RPMI8226 (cell line): ENCODE measurements at regions not wholly inside any gene's neighbourhood (a gene's known extent, or its start where the extent isn't known, plus 50 kb on each side); places are given as distances from the start of the nearest gene placed in this dataset.

Source experiments
- DNase-seq: peaks from one replicate; pipeline ENCODE4 v3.0.0-alpha.2; 2015

DNA sequence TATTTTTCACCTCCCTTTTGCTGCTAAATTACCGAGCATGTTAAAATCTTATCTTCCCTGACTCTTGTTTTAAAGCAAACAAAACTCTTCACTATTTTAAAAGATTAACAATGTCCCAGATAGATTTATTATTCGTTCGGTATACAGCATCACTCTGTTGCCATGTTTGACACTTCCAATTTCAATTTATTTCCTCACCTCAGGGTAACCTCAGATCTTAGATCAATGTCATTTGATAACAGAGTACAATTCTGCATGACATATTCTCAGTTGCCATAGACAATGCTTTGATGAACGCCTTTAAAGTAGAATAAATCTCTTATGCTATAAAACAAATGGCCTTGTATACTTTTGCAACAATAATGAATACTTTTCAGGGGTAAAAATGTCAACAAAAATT, 1078.1 kb upstream of the IGFBP7 start:
- DNase-seq, result no peak

DNA sequence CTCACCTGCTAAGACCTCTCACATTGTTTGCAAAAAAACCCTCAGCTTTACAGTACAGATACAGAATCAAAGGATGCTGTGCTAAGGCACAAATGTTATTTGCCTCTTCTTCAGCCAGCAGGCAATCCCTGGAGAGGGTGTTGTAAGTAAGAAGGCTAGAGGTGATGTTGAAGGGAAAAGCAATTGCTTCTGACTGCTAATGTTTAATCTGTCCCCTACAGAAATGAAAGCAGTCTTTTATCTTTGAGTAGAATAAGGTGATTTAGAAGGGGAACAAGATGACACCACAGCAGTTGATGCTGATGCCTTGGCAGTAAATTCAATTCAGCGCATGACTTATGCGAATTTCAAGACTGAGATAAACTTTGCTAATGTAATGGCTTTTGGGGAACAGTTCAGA, 1064.8 kb upstream of the IGFBP7 start:
- no peak for DNase-seq

DNA sequence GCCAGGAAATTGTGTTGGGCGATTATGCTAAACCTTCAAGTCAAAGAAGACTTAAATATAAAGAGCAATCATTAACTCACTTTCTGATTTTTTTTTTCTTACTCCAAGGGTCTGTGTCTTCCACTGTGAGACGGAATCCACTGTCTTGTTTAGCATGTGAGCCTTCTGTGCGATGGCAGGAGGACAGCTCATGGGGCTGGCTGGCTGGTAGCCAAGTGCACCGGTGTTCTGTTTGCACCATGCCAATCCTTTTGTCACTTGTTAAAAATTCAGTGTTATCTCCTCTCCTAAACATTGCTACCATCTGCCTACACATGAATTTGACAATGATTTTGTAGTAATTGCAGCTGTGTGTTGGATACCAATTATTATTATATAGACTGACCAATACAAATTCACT, 1056.3 kb upstream of the IGFBP7 start:
- no peak for DNase-seq

DNA sequence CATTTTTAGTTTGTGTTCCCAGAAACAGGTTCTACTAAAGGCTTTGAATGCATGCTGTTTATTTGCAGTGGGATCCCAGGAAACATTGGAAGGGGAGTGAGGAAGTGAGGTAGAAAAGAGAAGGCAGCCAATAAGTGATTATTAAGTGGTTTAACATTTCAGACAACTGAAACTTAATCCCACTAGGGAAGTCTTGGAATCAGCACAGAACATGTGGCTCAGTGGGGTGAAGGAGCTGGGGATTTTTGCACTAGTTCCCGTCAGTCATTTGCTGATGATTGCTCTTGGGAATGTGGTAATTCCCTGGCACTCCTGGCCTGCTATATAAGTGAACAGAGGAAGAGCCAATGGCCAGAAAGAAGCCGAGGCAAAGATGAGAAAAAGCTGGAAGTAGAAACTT, 1053.0 kb upstream of the IGFBP7 start:
- DNase-seq, result no peak

DNA sequence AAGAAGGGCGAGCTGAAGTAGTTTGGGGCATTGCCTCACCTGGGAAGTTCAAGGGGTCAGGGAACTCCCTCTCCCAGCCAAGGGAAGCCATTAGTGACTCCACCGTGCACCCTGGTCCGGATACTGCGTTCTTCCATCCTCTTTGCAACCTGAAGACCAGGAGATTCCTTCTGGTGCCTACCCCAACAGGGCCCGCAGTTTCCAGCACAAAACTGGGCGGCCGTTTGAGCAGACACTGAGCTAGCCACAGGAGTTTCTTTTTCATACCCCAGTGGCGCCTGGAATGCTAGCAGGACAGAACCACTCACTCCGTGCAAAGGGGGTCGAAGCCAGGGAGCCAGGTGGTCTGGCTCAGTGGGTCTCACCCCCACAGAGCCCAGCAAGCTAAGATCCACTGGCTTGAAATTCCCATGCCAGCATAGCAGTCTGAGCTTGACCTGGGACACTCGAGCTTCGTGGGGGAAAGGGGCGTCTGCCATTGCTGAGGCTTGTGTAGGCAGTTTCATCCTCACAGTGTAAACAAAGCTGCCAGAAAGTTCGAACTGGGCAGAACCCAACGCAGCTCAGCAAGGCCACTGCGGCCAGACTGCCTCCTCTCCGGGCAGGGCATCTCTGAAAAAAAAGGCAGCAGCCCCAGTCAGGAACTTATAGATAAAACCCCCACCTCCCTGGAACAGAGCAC, 1039.4 kb upstream of the IGFBP7 start:
- DNase-seq, result no peak

DNA sequence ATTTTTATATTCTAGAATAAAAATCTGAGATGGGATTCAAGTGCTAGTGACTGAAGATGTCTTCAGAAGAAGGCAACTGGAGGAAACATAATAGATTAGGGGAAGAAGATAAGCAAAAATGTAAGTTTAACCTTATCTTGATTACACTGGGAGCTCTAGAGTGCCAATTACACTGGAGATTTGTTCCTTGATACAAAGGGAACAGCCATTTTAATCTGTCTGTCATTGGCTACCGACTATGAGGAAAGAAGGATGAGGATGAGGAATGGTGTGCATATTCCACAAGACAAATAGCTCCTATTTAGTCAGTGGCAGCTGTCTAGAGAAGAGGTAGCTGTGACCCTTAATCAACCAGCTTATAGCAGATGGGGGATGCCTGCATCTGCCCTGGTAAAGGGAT, 1034.5 kb upstream of the IGFBP7 start:
- no peak for DNase-seq

DNA sequence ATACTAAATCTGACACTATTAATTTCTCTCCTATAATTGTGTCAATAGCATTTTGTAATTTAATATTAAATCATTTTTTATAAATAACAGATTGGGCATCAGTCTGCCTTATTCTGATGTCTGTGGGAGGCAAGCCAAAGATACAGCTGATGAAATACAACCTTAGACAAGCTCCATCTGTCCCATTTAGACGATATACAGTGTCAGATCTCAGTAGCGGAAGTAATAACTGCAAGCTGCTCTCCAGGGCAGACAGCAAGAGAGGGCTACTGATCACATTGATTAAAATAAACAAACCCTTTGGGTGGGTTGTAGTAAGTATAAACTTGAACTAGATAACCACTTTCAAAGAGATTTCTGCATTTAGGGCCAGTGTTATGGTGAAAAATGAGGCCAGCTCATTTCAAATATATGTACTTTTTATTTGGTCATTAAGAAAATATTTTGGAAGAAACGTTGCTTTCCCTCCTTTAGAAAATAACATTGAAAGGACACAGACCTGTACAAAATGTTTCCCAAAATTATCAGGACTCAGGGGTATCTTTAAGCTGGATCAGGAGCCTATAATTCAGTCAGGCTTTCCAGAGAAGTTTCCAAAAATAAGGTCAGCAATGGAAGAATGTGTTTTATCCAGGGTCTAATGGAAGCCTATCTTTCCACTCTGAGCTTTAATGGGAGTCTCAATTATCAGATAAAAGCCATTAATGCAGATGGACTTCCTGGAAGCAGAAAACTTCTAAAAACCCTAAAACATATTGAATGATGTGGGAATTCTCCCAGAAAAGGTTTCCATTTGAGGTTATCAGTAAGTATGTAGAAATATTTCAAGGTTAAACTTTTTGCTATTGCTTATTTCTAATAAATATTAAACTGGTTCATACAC, 1028.8 kb upstream of the IGFBP7 start:
- DNase-seq, result no peak

DNA sequence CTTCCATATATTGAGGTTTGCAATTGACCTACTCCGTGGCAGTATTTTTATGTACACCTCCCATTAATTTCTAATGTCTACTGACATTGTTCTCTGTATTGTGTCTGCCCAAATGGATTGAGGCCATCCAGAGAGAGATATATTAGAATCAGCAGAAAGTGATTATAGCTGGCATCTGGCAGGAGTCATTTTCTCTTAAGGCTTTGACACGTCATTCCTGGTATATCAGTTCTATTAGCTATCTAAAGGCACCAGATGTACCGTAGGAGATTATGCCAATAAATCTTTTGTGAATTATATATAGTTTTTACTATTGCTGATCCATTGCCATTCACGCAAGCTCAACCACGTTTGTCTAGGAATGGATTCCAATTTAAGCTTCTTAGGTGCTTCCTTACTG, 1026.4 kb upstream of the IGFBP7 start:
- DNase-seq, result no peak

DNA sequence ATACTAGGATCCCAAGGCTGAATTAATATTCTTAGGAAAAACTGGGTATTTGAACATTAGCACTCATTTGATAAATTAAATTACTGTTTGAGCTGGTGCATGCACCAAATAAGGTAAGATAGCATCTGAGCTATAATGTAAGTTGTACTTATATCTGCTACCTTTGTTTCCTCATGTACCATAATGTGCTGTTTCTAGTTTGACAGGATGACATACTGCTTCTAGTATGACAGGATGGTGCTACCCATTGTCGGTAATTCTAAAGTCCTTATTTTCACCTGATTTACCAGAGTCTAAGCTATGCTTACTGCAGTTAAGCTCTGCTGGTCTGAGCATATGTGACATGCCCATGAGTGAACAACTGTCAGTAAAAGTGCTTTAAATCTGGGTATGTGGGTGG, 1017.5 kb upstream of the IGFBP7 start:
- no peak for DNase-seq

DNA sequence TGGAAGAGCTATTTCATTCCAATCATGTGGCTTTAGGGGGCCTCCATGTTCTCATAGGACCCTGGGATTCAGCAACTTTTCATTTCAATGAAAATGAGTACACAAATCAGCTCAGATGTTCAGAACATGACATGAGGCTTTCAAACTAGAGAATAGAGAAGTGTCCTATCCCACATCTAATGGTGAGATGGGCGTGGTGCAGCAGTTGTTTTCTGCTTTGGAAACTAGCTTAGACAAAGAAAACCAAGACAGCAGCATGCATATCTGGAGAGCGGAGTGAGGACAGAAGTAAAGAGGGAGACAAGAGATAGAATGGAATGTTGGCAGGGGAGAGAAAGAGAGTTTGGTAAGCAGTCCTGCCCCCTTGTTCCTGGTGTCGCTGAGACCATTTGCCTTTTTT, 1009.1 kb upstream of the IGFBP7 start:
- no peak for DNase-seq

DNA sequence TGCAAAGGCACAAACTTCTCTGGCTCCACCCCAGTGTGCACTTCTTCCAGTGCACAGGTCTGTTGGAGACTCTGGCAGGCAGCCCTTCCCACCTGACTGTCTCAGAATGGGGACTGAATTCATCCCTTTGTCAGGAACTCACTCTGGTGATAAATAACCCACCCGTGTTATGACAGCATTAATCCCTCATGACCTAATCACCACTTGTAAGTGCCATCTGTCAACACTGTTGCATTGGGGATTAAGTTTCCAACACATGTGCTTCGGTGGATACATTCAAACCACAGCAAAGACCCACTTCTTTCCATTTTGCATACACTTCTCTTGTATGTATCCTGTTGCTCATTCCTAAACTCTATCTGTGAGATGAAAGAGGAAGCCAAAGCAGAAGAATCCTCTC, 1002.9 kb upstream of the IGFBP7 start:
- no peak for DNase-seq

DNA sequence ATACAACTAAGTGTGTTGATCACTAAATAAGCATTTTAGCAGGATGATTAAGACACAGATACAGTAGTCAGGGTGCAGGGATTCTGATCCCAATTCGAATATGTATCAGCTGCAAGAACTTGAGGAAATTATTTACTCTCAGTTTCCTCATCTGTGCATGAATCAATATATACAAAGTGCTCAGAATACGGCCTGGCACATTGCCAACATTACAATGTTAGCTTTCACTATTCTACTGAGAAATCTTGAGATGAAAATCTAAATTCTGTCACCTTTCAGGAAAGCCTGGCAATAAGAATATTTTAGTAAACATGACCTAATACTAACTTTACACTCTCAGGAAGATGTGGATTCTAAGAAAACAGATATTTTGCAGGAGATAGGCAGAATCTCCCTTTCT, 1001.6 kb upstream of the IGFBP7 start:
- no peak for DNase-seq

DNA sequence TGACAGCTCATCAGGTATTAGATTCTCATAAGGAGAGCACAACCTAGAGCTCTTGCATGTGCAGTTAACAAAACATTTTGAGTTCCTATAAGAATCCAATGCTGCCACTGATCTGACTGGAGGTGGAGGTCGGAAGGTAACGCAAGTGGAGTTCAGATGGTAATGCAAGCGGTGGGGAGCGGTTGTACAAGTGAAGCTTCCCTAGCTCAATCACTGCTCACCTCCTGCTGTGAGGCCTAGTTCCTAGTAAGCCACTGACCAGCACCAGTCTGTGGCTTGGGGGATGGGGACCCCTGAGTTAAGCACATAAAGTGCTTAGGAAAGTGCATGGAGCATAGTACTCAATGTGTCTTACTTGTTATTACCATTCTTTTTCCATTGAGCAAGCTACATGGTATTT, 983.2 kb upstream of the IGFBP7 start:
- no peak for DNase-seq

DNA sequence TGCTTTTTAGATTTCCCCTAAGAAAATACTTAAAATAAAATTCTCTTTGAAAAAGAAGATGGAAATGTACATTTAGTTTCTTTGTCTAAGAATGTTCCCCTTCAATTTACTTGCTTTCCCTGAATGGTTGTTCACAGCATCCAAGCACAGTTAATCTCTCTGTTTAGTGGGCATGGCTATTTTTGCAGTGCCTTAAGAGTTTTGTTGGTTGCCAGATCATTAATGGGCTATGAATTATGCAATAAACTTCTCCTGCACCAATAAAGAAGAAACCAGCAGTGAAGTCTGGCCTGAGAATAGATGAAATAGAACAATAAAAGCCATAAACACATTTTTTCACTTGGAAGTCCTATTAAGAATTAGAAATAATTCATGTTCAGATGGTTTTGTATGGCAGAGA, 980.4 kb upstream of the IGFBP7 start:
- no peak for DNase-seq

DNA sequence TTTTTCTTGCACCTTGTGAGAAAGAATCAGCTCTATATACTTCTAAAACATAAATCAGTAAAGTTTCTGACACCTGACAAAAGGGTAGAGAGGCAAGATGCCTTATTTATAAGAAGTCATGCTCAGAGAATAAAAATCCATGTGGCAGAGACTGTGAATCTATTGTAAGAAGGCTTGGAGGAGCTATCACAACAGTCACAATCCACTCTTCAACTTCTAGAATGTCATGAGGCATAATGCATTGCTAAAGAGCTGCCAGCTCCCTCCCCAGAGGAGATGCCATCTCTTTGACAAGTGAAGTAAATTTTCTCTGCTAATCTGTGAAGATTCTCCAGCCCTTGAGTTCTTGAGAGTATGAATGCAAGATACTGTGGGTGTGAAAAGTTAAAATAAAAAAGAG, 971.2 kb upstream of the IGFBP7 start:
- DNase-seq, result no peak

DNA sequence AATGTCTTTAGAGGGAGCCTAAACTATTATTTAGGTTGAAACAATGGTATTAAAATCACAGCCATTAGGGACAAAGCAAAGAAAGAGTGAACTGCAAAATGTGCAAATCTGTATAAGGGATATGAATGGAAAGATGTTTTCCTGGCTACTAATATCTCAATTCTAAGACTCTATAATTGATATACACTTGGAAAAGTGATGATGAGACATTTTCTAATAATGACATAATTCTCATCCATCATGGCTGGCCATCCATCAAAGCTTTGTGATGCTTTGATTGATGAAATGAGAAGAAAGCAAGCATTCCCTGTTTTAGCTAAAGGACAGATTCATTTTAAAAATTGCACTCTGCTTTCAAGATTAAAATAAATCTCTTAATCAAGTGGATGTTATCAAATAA, 965.5 kb upstream of the IGFBP7 start:
- DNase-seq, result no peak

DNA sequence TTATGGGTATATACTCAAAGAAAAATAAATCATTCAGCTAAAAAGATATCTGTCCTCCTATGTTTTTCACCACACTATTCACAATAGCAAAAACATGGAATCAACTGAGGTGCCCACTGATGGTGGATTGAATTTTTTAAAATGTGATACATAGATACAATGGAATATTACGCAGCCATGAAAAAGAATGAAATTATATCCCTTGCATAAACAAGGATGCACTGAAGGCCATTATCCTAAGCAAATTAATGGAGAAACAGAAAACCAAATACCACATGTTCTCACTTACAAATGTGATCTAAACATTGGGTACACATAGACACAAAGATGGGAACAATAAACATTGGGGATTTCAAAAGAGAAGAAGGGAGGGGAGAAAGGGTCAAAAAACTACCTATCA, 964.2 kb upstream of the IGFBP7 start:
- no peak for DNase-seq

DNA sequence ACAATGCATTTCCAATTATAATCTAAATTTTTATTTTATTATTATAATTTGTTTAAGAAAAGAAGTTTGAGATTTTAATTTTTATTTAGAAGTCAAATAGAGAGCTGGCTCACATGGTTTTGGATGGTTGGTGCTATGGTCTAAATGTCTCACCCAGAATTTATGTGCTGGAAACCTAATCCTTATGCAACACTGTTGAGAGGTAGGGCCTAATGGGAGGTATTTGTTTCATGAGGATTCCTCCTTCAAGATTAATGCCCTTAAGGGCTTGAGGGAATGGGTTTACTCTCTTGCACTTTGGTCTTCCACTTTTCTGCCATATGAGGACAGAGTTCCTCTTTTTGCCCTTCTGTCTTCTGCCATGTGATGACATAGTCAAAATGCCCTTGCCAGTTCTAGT, 960.5 kb upstream of the IGFBP7 start:
- DNase-seq, result no peak

DNA sequence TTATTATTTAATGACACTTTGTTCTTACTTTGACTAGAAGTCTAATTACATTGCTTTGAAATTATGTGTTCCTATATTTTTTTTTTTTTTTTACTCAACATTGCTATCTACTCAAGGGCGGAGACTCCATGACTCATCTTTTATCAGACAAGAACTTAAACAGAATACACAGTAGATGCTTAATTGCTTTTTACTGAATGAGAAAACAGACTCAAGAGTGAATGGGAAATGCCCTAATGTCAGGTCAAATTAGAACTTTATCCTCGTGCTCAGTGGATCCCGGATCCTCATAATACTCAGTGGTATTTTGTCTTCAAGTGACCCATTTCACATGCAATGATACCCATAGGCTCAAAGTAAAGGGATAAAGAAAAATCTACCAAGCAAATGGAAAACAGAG, 954.5 kb upstream of the IGFBP7 start:
- no peak for DNase-seq

DNA sequence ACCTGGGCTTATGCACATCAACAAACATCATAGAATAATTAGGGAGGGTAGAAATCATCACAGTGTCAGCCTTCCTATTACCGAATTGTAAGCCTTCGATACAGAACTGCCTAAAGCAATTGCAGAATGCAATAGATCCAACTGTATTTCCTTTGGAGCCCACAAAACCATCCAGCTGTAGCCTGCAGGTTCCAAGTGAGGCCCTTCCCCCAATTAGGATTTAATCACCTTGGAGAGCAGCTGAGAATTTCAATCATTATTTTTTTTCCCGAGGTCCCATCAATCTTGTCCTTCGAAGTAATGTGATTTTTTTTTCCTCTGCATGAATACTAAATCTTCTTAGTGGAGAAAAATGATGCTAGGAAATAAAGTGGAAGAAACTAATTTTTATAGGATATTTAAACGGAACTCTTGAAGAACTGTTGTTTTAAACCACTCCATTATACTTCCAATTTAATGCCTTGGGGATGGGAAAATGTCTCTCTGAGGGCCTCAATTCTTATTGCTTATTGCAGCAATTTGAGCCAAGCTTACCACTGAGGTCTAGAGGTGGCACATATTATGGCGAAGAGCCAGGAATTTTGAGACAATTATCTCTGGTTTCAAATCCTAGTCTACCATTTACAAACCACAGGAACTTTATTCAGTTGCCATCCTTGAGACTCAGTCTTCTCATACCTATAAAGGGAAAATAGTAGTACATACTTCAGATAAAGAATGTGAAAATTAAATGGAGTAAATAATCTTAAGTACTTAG, 953.4 kb upstream of the IGFBP7 start:
- no peak for DNase-seq

DNA sequence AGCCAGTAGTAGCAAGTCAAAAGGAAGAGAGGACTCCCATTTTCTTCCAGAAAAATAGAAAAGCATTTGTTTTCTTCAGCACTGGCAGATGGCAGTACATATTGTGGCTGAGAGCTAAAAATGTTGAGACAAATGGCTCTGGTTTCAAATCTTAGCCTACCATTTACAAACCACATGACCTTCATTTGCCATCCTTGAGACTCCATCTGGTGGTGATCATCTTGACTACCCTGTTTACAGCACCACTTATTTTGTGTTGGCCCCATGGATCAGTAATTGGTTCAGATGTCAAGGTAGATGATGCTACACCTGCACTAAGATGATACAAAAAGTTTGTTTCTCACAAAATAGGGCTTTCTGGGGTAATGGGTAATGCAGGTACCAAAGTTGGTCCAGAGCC, 951.8 kb upstream of the IGFBP7 start:
- DNase-seq, result no peak

DNA sequence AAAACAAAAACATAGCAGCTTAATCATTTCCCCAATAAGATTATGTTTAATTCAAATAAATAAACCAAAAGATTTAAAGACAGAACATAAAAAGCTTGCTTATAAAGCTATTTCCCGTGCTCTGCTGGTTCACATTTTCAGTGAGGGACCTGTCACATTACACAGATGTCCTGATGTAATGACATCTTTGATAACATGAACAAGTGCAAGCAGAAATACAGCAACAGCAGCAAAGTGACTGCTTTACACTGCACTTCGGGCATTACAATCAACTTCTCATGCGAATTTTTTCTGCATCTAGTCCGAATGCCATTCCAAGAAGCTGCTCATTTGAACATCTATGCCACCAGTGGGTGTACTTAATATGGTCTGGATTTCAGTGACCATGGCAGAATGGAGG, 940.3 kb upstream of the IGFBP7 start:
- DNase-seq, result no peak

DNA sequence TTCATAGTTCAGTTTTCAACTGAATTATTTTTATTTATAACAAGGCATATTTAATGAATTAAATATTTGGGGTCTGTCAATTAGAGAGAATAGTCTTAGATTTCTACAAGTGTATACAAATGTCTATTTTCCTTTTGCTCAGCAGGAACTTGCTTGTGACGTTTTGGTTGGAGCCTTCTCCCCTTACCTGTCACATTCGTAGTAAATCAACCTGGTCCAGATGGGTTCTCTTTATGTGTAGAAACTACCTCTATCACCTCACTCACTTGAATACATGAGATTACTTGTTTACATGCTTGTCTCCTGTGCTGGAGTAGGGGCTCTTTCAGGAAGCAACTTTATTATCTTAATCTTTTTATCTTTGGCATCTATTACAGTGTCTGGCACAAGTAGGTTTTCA, 938.3 kb upstream of the IGFBP7 start:
- no peak for DNase-seq

DNA sequence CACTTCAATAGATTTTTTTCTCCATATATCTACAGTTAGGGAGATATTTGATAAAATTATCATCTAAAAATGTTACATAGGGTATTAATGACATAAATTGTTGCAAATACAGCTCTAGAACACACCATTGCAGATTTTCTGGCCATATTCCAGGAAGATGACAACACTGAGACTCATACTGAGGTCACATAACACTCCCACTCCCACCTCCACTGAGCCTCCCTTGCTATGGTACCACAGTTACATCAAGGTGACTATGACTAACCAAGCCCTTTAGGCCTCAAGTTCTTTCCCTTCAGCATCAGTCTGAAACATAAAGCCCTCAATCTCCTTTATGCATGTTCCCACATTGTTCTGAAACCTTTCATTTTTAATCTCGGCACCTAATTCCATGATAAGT, 932.0 kb upstream of the IGFBP7 start:
- DNase-seq, result no peak
